ENCODE measurements at regions not wholly inside any gene's neighbourhood (a gene's known extent, or its start where the extent isn't known, plus 50 kb on each side); places are given as distances from the start of the nearest gene placed in this dataset.

GRCh38 chr5:71771191-71771590 lies 52.1 kb downstream of the CARTPT start:
- no peak for TF ChIP-seq GATA2 (IDR thresholded peaks at IDR 0.05; ENCODE audit: low read depth, low read length)
- TF ChIP-seq GATA3 (IDR thresholded peaks at IDR 0.05; ENCODE audit: low read depth, low read length): no peak

GRCh38 chr5:71778678-71779276 lies 59.7 kb downstream of the CARTPT start:
- TF ChIP-seq GATA2 (IDR thresholded peaks at IDR 0.05; ENCODE audit: low read depth, low read length) (no peak), GATA3 (IDR thresholded peaks at IDR 0.05; ENCODE audit: low read depth, low read length) (no peak)

- TF ChIP-seq GATA2 (IDR thresholded peaks at IDR 0.05; ENCODE audit: low read depth, low read length) (no peak), GATA3 (IDR thresholded peaks at IDR 0.05; ENCODE audit: low read depth, low read length) (no peak)
These were observed 61.5 kb downstream of the CARTPT start for GRCh38 chr5:71780597-71780996.

GRCh38 chr5:71782393-71782770 lies 63.3 kb downstream of the CARTPT start:
- no peak for TF ChIP-seq GATA2 (IDR thresholded peaks at IDR 0.05; ENCODE audit: low read depth, low read length)
- TF ChIP-seq GATA3 (IDR thresholded peaks at IDR 0.05; ENCODE audit: low read depth, low read length): no peak

- TF ChIP-seq GATA2 (IDR thresholded peaks at IDR 0.05; ENCODE audit: low read depth, low read length) (no peak), GATA3 (IDR thresholded peaks at IDR 0.05; ENCODE audit: low read depth, low read length) (no peak)
These were observed 64.0 kb downstream of the CARTPT start for GRCh38 chr5:71782771-71783770.

- TF ChIP-seq GATA2 (IDR thresholded peaks at IDR 0.05; ENCODE audit: low read depth, low read length) (no peak), GATA3 (IDR thresholded peaks at IDR 0.05; ENCODE audit: low read depth, low read length) (no peak)
These were observed 64.8 kb downstream of the CARTPT start for GRCh38 chr5:71783891-71784290.

- TF ChIP-seq GATA2 (IDR thresholded peaks at IDR 0.05; ENCODE audit: low read depth, low read length) (no peak), GATA3 (IDR thresholded peaks at IDR 0.05; ENCODE audit: low read depth, low read length) (no peak)
These were observed 67.4 kb downstream of the CARTPT start for GRCh38 chr5:71786337-71787055.

GRCh38 chr5:71788794-71789193 lies 69.7 kb downstream of the CARTPT start:
- no peak for TF ChIP-seq GATA2 (IDR thresholded peaks at IDR 0.05; ENCODE audit: low read depth, low read length)
- no peak for TF ChIP-seq GATA3 (IDR thresholded peaks at IDR 0.05; ENCODE audit: low read depth, low read length)

GRCh38 chr5:71789746-71790145 lies 70.7 kb downstream of the CARTPT start:
- TF ChIP-seq GATA2 (IDR thresholded peaks at IDR 0.05; ENCODE audit: low read depth, low read length) (no peak), GATA3 (IDR thresholded peaks at IDR 0.05; ENCODE audit: low read depth, low read length) (no peak)

GRCh38 chr5:71790433-71790832 lies 71.4 kb downstream of the CARTPT start:
- no peak for TF ChIP-seq GATA3 (IDR thresholded peaks at IDR 0.05; ENCODE audit: low read depth, low read length)
- no peak for TF ChIP-seq GATA2 (IDR thresholded peaks at IDR 0.05; ENCODE audit: low read depth, low read length)

- TF ChIP-seq GATA2 (IDR thresholded peaks at IDR 0.05; ENCODE audit: low read depth, low read length): no peak
- no peak for TF ChIP-seq GATA3 (IDR thresholded peaks at IDR 0.05; ENCODE audit: low read depth, low read length)
These were observed 75.1 kb downstream of the CARTPT start for GRCh38 chr5:71794061-71794695.

- TF ChIP-seq GATA3 (IDR thresholded peaks at IDR 0.05; ENCODE audit: low read depth, low read length) (no peak), GATA2 (IDR thresholded peaks at IDR 0.05; ENCODE audit: low read depth, low read length) (no peak)
These were observed 83.6 kb downstream of the CARTPT start for GRCh38 chr5:71802673-71803072.

GRCh38 chr5:71806711-71807110 lies 87.6 kb downstream of the CARTPT start:
- TF ChIP-seq GATA2 (IDR thresholded peaks at IDR 0.05; ENCODE audit: low read depth, low read length) (no peak), GATA3 (IDR thresholded peaks at IDR 0.05; ENCODE audit: low read depth, low read length) (no peak)

- TF ChIP-seq GATA2 (IDR thresholded peaks at IDR 0.05; ENCODE audit: low read depth, low read length) (no peak), GATA3 (IDR thresholded peaks at IDR 0.05; ENCODE audit: low read depth, low read length) (no peak)
These were observed 88.8 kb downstream of the CARTPT start for GRCh38 chr5:71807909-71808308.

All from SH-SY5Y (cell line).